Common myeloid progenitor, CD34-positive (primary cell): ENCODE measurements at regions not wholly inside any gene's neighbourhood (a gene's known extent, or its start where the extent isn't known, plus 50 kb on each side); places are given as distances from the start of the nearest gene placed in this dataset.

Experiments
- CTCF ChIA-PET: fragments of 350-600 bp; sonication (Branson Sonifier 250); formaldehyde crosslinking; loops from one replicate; lab custom pipeline; 2021; ENCODE audit warnings: antibody characterized with exemption; lab: Charles Lee
- POLR2A ChIA-PET: fragments of 350-600 bp; sonication (Branson Sonifier 250); formaldehyde crosslinking; loops from one replicate; lab custom pipeline; 2021; ENCODE audit warnings: antibody characterized with exemption; lab: Charles Lee
- DNase-seq, 3 donors: peaks; one replicate each; pipeline versions ENCODE4 v3.0.0 to v3.0.0-alpha.2; 2013
- H3K27ac ChIP-seq, 2 experiments: 1 replicate in 1 of 2; 2 replicates in 1 of 2; pipeline ENCODE4 v1.7.0; 2013; ENCODE audit warnings: inconsistent platforms in 2 of 2, low read length in 2 of 2, mild to moderate bottlenecking in 2 of 2, low read depth in 1 of 2, moderate library complexity in 1 of 2; ENCODE audit not compliant: severe bottlenecking in 2 of 2, insufficient read depth in 1 of 2, poor library complexity in 1 of 2
- H3K27me3 ChIP-seq, 5 experiments: replicated peaks in 2 of 5; 1 replicate in 3 of 5; 2 replicates in 2 of 5; pipeline versions ENCODE4 v1.6.1 to v1.7.0; 2013; ENCODE audit warnings: low read length in 4 of 5, mild to moderate bottlenecking in 2 of 5, moderate library complexity in 2 of 5, inconsistent platforms in 1 of 5; ENCODE audit not compliant: insufficient read depth in 5 of 5, control insufficient read depth in 4 of 5
- H3K36me3 ChIP-seq, 4 experiments: 1 replicate in 2 of 4; 2 replicates in 2 of 4; pipeline versions ENCODE4 v1.6.1 to v1.7.0; 2013; ENCODE audit warnings: low read length in 3 of 4, control low read depth in 1 of 4, mild to moderate bottlenecking in 1 of 4; ENCODE audit not compliant: control insufficient read depth in 4 of 4, insufficient read depth in 4 of 4
- H3K4me1 ChIP-seq, 4 experiments: 1 replicate in 3 of 4; 2 replicates in 1 of 4; pipeline versions ENCODE4 v1.6.1 to v1.7.1; 2013; ENCODE audit warnings: low read length in 3 of 4, mild to moderate bottlenecking in 3 of 4, control low read depth in 1 of 4, inconsistent platforms in 1 of 4, moderate library complexity in 1 of 4; ENCODE audit not compliant: control insufficient read depth in 4 of 4, insufficient read depth in 4 of 4; ENCODE audit errors: control extremely low read depth in 1 of 4
- H3K4me3 ChIP-seq, 7 experiments: 1 replicate in 4 of 7; 2 replicates in 3 of 7; pipeline versions ENCODE4 v1.5.1 to v1.7.0; 2013; ENCODE audit warnings: mild to moderate bottlenecking in 7 of 7, low read length in 6 of 7, moderate library complexity in 6 of 7, inconsistent platforms in 2 of 7, low read depth in 2 of 7, control low read depth in 1 of 7; ENCODE audit not compliant: insufficient read depth in 4 of 7, control insufficient read depth in 1 of 7; ENCODE audit errors: extremely low read depth in 1 of 7
- H3K9me3 ChIP-seq, 5 experiments: 1 replicate in 4 of 5; 2 replicates in 1 of 5; pipeline versions ENCODE4 v1.6.1 to v1.7.1; 2013; ENCODE audit warnings: low read length in 4 of 5, mild to moderate bottlenecking in 2 of 5, inconsistent platforms in 1 of 5, low read depth in 1 of 5, moderate library complexity in 1 of 5; ENCODE audit not compliant: control insufficient read depth in 4 of 5, insufficient read depth in 2 of 5; ENCODE audit errors: control extremely low read depth in 1 of 5
- WGBS: methylation state at CpG from one replicate; pipeline ENCODE4 v1.1.5; 2013; ENCODE audit not compliant: insufficient coverage; 5-methylcytosine and 5-hydroxymethylcytosine counted together

GRCh38 chr4:144582105-144582850, 63.7 kb upstream of the HHIP start:
- ChIA-PET POLR2A (no interaction called here), CTCF (no interaction called here)
- H3K9me3 ChIP-seq = peaks cover 0 to 3% (median 0%) of the 10 kb centered on the region in 5 experiments
- no peak overlapping the region for H3K27ac ChIP-seq
- no peak overlapping the region for H3K4me3 ChIP-seq
- no peak for DNase-seq
- H3K36me3 ChIP-seq = no peaks in the 10 kb centered on the region
- H3K27me3 ChIP-seq = no peaks in the 10 kb centered on the region
- 100% methylated on average over 3 of the region's 7 CpGs for WGBS
- H3K4me1 ChIP-seq = no peaks in the 10 kb centered on the region

GRCh38 chr4:144582975-144583374, 63.0 kb upstream of the HHIP start:
- no CpG with 5 or more reads among the region's 3 CpGs for WGBS

GRCh38 chr4:144583658-144584057, 62.3 kb upstream of the HHIP start:
- H3K9me3 ChIP-seq = peaks cover 0 to 3% (median 0%) of the 10 kb centered on the region in 5 experiments
- no peak for DNase-seq
- no peak overlapping the region for H3K27ac ChIP-seq
- H3K36me3 ChIP-seq = no peaks in the 10 kb centered on the region
- ChIA-PET CTCF (no interaction called here), POLR2A (interaction anchor here (0.8 kb wide), 1 partner anchor 282 kb away, joined by 3 read pairs; no protein-coding TSS in a partner anchor)
- H3K4me1 ChIP-seq = no peaks in the 10 kb centered on the region
- no peaks in the 10 kb centered on the region for H3K27me3 ChIP-seq
- no peak overlapping the region for H3K4me3 ChIP-seq

More at GRCh38 chr4:144582975-144583374, 63.0 kb upstream of the HHIP start:
- ChIA-PET CTCF (no interaction called here), POLR2A (no interaction called here)
- Histone ChIP-seq H3K4me3 (no peak overlapping the region), H3K36me3 (no peaks in the 10 kb centered on the region), H3K27ac (no peak overlapping the region), H3K4me1 (no peaks in the 10 kb centered on the region), H3K27me3 (no peaks in the 10 kb centered on the region), H3K9me3 (peaks cover 0 to 3% (median 0%) of the 10 kb centered on the region in 5 experiments)
- DNase-seq = no peak

GRCh38 chr4:144584428-144584827, 61.5 kb upstream of the HHIP start:
- Histone ChIP-seq H3K4me1 (no peaks in the 10 kb centered on the region), H3K27ac (no peak overlapping the region), H3K9me3 (peaks cover 0 to 3% (median 0%) of the 10 kb centered on the region in 5 experiments), H3K27me3 (no peaks in the 10 kb centered on the region), H3K36me3 (no peaks in the 10 kb centered on the region), H3K4me3 (no peak overlapping the region)
- ChIA-PET POLR2A (interaction anchor here (0.8 kb wide), 1 partner anchor 283 kb away, joined by 3 read pairs; no protein-coding TSS in a partner anchor), CTCF (no interaction called here)
- DNase-seq = no peak
- WGBS = 71% methylated on average over 2 of the region's 3 CpGs

- H3K27ac ChIP-seq = no peak overlapping the region
- H3K27me3 ChIP-seq = no peaks in the 10 kb centered on the region
- CTCF ChIA-PET = interaction anchor here (1.0 kb wide), 1 partner anchor 22 kb away, joined by 3 read pairs; no protein-coding TSS in a partner anchor
- POLR2A ChIA-PET = no interaction called here
- H3K4me1 ChIP-seq = peaks cover 0 to 9% (median 1%) of the 10 kb centered on the region in 4 experiments
- H3K36me3 ChIP-seq = no peaks in the 10 kb centered on the region
- no peak overlapping the region for H3K4me3 ChIP-seq
- H3K9me3 ChIP-seq = peaks cover 0 to 3% (median 0%) of the 10 kb centered on the region in 5 experiments
- peak in 2 of 3 donors; percentile 44 to 53 for DNase-seq
- WGBS = 60% methylated on average over 1 of the region's 2 CpGs
Measured at GRCh38 chr4:144589512-144589911, 56.4 kb upstream of the HHIP start.

- POLR2A ChIA-PET = no interaction called here
- H3K36me3 ChIP-seq = no peaks in the 10 kb centered on the region
- no peak overlapping the region for H3K4me3 ChIP-seq
- CTCF ChIA-PET = interaction anchor here (1.0 kb wide), 1 partner anchor 21 kb away, joined by 3 read pairs; no protein-coding TSS in a partner anchor
- peaks cover 0 to 3% (median 0%) of the 10 kb centered on the region in 5 experiments for H3K9me3 ChIP-seq
- H3K27ac ChIP-seq = no peak overlapping the region
- peaks cover 0 to 9% (median 1%) of the 10 kb centered on the region in 4 experiments for H3K4me1 ChIP-seq
- DNase-seq = no peak
- 100% methylated on average over 1 of the region's 1 CpG for WGBS
- no peaks in the 10 kb centered on the region for H3K27me3 ChIP-seq
Measured at GRCh38 chr4:144590020-144590419, 55.9 kb upstream of the HHIP start.

GRCh38 chr4:144591401-144591800, 54.6 kb upstream of the HHIP start:
- WGBS = 12% methylated on average over 2 of the region's 2 CpGs
- peaks cover 0 to 3% (median 0%) of the 10 kb centered on the region in 5 experiments for H3K9me3 ChIP-seq
- ChIA-PET CTCF (no interaction called here), POLR2A (no interaction called here)
- no peak overlapping the region for H3K4me3 ChIP-seq
- H3K27me3 ChIP-seq = no peaks in the 10 kb centered on the region
- no peak overlapping the region for H3K27ac ChIP-seq
- peak; percentile 17 to 64 (median 54) for DNase-seq
- no peaks in the 10 kb centered on the region for H3K36me3 ChIP-seq
- H3K4me1 ChIP-seq = peaks cover 0 to 9% (median 1%) of the 10 kb centered on the region in 4 experiments
